Stimulated activated CD8-positive, alpha-beta memory T cell treated with anti-CD3 and anti-CD28 coated beads, Interleukin-12 subunit alpha, Interleukin-12 subunit beta, amount 100 ng/mL, for 24 hours (primary cell): ENCODE measurements at regions not wholly inside any gene's neighbourhood (a gene's known extent, or its start where the extent isn't known, plus 50 kb on each side); places are given as distances from the start of the nearest gene placed in this dataset.

Experiments used
- DNase-seq: peaks from one replicate; pipeline ENCODE4 v3.0.0-alpha.2; 2020; ENCODE audit errors: extremely low read depth

- no peak for DNase-seq
These were observed 49.9 kb downstream of the CHRM3 start for GRCh38 chr1:239436286-239436685.

DNA sequence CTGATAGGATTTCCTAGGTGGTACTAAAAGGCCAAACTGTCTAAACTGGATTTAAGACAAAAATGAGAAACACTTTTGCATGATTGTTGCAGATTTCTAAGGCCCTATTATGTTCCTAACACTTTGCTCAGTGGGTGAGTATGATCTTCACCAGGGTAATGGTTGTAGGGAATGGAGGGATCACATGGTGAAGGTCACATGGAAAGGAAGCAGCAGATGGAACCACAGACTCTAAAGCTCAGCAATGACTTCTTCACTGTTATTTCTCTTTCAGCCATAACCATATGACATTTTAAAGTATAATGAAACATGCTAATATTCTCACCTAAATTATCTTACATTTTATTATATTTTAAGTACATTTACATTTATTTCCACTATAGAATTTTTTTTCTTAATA, 51.5 kb downstream of the CHRM3 start:
- DNase-seq, result no peak

DNA sequence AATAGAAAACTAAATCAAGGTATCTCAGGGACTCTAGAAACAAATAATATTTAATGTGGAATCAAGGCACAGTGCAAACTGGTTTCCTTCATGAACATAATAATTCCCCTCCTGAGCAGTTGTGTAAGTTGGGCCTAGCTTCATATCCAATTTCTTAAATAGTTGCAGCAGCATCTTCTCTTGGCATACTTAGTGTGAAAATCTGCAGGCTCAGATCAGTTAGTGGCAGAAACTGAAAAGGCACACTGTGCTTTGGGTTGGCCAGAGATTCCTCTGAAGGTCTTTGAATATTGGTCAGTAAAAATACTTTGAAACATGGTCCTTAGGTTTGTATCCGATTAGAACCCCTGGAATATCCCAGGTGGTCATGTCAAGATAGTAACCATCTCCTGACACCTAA, 52.5 kb downstream of the CHRM3 start:
- no peak for DNase-seq

GRCh38 chr1:239443361-239443760, 57.0 kb downstream of the CHRM3 start:
- no peak for DNase-seq

- no peak for DNase-seq
These were observed 60.2 kb downstream of the CHRM3 start for GRCh38 chr1:239446611-239447010.

DNA sequence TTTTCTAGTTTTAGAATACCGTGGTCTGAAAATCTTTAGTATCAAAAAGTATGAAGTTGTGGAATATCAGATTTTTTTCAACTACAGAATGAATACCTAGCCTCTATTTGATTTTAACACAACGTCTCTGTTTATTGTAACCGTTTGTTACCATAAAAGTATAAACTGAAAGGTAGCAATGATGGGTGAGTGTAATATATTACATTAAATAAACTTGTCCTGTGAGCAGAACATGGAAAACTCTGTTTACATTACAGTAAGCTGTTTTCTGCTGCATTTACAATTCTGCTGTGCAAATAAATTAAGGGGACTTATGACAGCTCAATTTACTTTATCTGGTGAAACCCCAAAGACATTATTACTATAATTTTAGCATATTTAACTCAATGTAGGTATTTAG, 62.5 kb downstream of the CHRM3 start:
- no peak for DNase-seq

GRCh38 chr1:239455743-239456142, 69.4 kb downstream of the CHRM3 start:
- no peak for DNase-seq

GRCh38 chr1:239456788-239457187, 70.4 kb downstream of the CHRM3 start:
- no peak for DNase-seq

DNA sequence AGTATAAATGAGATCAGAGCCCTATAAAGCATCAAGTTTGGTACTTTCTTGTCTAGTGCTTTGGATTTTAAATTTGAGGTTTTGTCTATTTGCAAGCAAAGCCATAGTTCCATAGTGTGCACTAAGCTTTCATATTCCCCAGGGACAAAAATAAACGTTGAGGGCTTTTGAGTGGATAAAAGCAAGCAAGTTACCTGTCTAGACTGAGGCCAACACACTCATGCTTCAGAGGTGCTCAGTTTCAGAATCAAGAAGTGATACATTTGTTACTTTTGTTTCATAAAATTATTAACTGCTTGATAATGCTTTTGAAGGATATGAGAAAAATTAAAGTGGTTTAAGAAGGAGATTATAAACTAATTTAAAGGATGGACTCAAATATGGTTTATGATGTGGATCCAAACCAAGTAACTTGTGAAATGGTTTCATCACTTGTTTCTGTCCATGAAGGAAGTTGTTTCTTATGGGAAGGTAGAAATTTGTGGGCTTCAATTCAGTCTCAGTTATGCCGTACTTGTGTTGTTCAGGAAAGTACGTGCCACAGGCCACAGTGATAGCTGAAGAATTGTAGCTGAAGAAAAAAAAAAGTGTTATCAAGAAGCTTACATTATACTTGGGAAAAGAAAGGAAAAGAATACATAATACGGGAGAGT, 71.2 kb downstream of the CHRM3 start:
- DNase-seq, result no peak

- DNase-seq, result no peak
These were observed 71.8 kb downstream of the CHRM3 start for GRCh38 chr1:239458144-239458500.

- DNase-seq, result no peak
These were observed 81.4 kb downstream of the CHRM3 start for GRCh38 chr1:239467730-239468129.

DNA sequence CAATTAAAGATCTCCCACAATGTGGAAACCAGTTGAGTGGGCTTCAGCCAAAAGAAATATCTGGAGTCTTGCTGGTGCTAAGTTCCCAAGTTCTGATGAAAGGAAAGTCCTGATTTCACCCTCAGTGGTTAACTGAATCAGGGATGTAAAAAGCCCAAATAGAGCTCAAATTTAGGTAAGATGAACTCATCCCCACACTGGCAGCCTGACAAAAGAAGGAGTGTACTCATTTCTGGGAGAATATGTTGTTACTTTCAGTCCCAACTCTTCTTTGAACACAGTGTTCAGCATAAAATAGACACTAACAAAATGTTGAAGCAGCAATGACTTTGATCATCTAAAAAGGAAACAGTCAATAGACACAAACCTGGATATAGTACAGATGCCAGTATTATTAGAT, 91.7 kb downstream of the CHRM3 start:
- no peak for DNase-seq

- DNase-seq, result no peak
These were observed 97.0 kb downstream of the CHRM3 start for GRCh38 chr1:239483391-239483790.

DNA sequence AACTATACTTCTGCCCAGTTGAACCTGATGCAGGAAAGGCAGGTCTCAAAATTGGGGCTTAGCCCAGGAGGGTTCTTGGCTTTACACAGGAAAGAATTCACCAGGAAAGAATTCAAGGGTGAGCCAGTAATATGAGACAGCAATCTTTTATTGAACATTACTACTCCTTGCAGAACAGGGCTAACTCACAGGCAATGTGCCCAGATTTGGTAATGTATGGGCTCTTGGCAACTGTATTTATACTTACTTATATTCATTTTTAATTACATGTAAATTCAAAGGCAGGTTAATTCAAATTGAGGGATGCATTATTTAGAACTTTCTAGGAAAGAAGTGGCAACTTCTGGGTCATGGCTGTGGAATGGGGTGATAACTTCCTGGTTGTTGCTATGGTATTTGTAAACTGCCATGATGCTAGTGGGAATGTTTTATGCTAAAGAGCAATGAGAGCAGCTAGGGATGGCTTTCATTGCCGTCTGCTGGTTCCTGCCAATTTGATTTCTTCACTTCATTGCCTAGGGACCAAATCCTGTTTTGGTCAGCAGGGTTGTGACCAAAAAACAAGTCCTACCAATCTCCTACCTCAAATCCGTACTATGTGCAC, 107.5 kb downstream of the CHRM3 start:
- no peak for DNase-seq

- no peak for DNase-seq
These were observed 118.7 kb downstream of the CHRM3 start for GRCh38 chr1:239505094-239505493.

- DNase-seq, result no peak
These were observed 121.5 kb downstream of the CHRM3 start for GRCh38 chr1:239507826-239508225.

- DNase-seq, result no peak
These were observed 125.5 kb downstream of the CHRM3 start for GRCh38 chr1:239511875-239512274.

- DNase-seq, result no peak
These were observed 130.2 kb downstream of the CHRM3 start for GRCh38 chr1:239516579-239516978.

GRCh38 chr1:239526391-239526790, 140.0 kb downstream of the CHRM3 start:
- DNase-seq, result no peak

DNA sequence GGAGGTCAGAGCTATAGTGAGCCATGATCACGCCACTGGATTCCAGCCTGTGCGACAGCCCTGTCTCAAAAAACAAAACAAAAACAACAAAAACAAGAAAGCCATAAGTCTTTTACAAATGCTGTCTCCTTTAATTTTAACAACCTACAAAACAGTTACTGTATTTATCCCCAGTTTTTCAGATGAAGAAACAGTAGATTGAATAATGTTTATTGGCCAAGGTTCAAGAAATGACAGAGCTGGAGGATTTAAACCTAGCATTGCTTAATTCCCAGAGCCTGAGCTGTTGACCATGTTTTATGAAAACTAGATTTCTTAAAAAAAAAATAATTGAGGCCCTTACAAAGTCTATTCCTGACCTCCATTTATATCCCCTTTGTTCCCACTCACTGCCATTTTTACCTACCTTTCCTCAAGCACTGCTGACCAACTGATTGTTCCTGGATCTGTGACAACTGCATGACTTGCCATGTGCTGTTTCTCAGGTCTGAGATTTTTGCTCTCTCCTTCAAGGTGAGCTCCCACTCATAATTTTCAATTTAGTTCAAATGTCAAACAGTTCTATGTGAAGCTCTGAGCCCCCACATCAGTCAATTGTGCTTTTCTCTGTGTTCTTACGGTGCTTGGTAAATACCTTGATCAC, 140.8 kb downstream of the CHRM3 start:
- DNase-seq, result no peak

DNA sequence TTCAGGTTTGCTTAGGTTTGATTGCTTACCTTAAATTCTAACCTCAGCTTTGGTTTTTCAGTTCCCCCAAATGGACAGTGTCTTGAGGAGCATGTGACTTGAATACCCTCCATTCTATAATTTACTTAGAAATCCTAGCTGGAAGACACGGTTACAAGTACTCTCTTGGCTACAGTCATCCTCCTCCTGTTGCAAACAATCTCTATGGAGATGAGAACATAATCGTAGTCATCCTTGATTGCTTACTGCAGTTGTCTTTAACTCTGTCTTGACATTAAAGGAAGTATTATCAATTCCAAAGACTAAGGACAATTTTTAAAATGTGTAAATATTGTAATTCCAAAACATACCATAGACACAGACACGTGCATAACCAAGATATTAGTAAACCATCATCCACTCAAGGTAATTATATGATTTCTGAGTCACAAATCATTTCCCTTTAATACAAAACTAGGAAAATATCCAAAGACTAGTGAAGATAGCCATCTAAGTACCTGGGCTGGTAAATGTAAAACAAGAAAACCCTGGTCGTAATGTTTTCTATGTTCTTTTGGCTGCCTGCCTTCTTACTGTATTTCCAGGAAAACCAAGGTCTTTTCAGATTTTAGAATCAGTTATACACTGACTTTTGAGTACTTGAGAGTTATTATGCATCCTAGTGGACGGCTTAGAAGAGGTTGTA, 149.9 kb downstream of the CHRM3 start:
- no peak for DNase-seq

- DNase-seq, result no peak
These were observed 151.4 kb downstream of the CHRM3 start for GRCh38 chr1:239537795-239538194.
